ENCODE measurements at regions not wholly inside any gene's neighbourhood (a gene's known extent, or its start where the extent isn't known, plus 50 kb on each side); places are given as distances from the start of the nearest gene placed in this dataset.
"Not testable (repeated sequence)": the region's sequence is repeated elsewhere in the genome, so short reads cannot be mapped to it uniquely, and the experiment has no call there.

- in situ Hi-C loops (cut with HindIII; ENCODE audit: low sequenced_read_pairs), result no loop called here
Observed at GRCh38 chr13:73544175-73544574, 485.4 kb downstream of the KLF5 start.

- in situ Hi-C loops (cut with HindIII; ENCODE audit: low sequenced_read_pairs), result no loop called here
Observed at GRCh38 chr13:73542446-73542845, 483.6 kb downstream of the KLF5 start.

- in situ Hi-C loops (cut with HindIII; ENCODE audit: low sequenced_read_pairs), result no loop called here
Observed at GRCh38 chr13:73536865-73537264, 478.1 kb downstream of the KLF5 start.

- in situ Hi-C loops (cut with HindIII; ENCODE audit: low sequenced_read_pairs), result no loop called here
Observed at GRCh38 chr13:73535341-73535740, 476.5 kb downstream of the KLF5 start.

GRCh38 chr13:73532987-73533510 lies 474.2 kb downstream of the KLF5 start:
- in situ Hi-C loops (cut with HindIII; ENCODE audit: low sequenced_read_pairs), result no loop called here

- in situ Hi-C loops (cut with HindIII; ENCODE audit: low sequenced_read_pairs), result no loop called here
Observed at GRCh38 chr13:73532582-73532981, 473.8 kb downstream of the KLF5 start.

- in situ Hi-C loops (cut with HindIII; ENCODE audit: low sequenced_read_pairs), result no loop called here
Observed at GRCh38 chr13:73531014-73531413, 472.2 kb downstream of the KLF5 start.

GRCh38 chr13:73522937-73523336 lies 464.1 kb downstream of the KLF5 start:
- in situ Hi-C loops (cut with HindIII; ENCODE audit: low sequenced_read_pairs), result no loop called here

- in situ Hi-C loops (cut with HindIII; ENCODE audit: low sequenced_read_pairs), result no loop called here
Observed at GRCh38 chr13:73521985-73522524, 463.2 kb downstream of the KLF5 start.

- in situ Hi-C loops (cut with HindIII; ENCODE audit: low sequenced_read_pairs), result no loop called here
Observed at GRCh38 chr13:73521290-73521624, 462.5 kb downstream of the KLF5 start.

- in situ Hi-C loops (cut with HindIII; ENCODE audit: low sequenced_read_pairs), result no loop called here
Observed at GRCh38 chr13:73520566-73521289, 461.9 kb downstream of the KLF5 start.

- in situ Hi-C loops (cut with HindIII; ENCODE audit: low sequenced_read_pairs), result not testable (repeated sequence)
Observed at GRCh38 chr13:73520135-73520534, 461.3 kb downstream of the KLF5 start.

GRCh38 chr13:73519396-73520116 lies 460.8 kb downstream of the KLF5 start:
- in situ Hi-C loops (cut with HindIII; ENCODE audit: low sequenced_read_pairs), result no loop called here

GRCh38 chr13:73517766-73518165 lies 459.0 kb downstream of the KLF5 start:
- in situ Hi-C loops (cut with HindIII; ENCODE audit: low sequenced_read_pairs), result no loop called here

GRCh38 chr13:73516731-73517130 lies 457.9 kb downstream of the KLF5 start:
- in situ Hi-C loops (cut with HindIII; ENCODE audit: low sequenced_read_pairs), result no loop called here

- in situ Hi-C loops (cut with HindIII; ENCODE audit: low sequenced_read_pairs), result no loop called here
Observed at GRCh38 chr13:73514208-73514607, 455.4 kb downstream of the KLF5 start.

- in situ Hi-C loops (cut with HindIII; ENCODE audit: low sequenced_read_pairs), result no loop called here
Observed at GRCh38 chr13:73513751-73514150, 454.9 kb downstream of the KLF5 start.

GRCh38 chr13:73508841-73509240 lies 450.0 kb downstream of the KLF5 start:
- in situ Hi-C loops (cut with HindIII; ENCODE audit: low sequenced_read_pairs), result no loop called here

GRCh38 chr13:73505376-73505890 lies 446.6 kb downstream of the KLF5 start:
- in situ Hi-C loops (cut with HindIII; ENCODE audit: low sequenced_read_pairs), result no loop called here

- in situ Hi-C loops (cut with HindIII; ENCODE audit: low sequenced_read_pairs), result no loop called here
Observed at GRCh38 chr13:73499695-73500094, 440.9 kb downstream of the KLF5 start.

GRCh38 chr13:73497430-73497829 lies 438.6 kb downstream of the KLF5 start:
- in situ Hi-C loops (cut with HindIII; ENCODE audit: low sequenced_read_pairs), result no loop called here

- in situ Hi-C loops (cut with HindIII; ENCODE audit: low sequenced_read_pairs), result no loop called here
Observed at GRCh38 chr13:73496711-73497110, 437.9 kb downstream of the KLF5 start.
